Naive thymus-derived CD4-positive, alpha-beta T cell (primary cell): ENCODE measurements at regions not wholly inside any gene's neighbourhood (a gene's known extent, or its start where the extent isn't known, plus 50 kb on each side); places are given as distances from the start of the nearest gene placed in this dataset.

Source experiments
- ATAC-seq: fragments of 150-1000 bp; cut with Tn5 transposase; 2 replicates; pipeline ENCODE4 v1.10.0; 2021; ENCODE audit warnings: mild to moderate bottlenecking, moderate library complexity
- CTCF ChIA-PET: fragments of 350-600 bp; sonication (Branson Sonifier 250); formaldehyde crosslinking; loops from one replicate; lab custom pipeline; 2021; ENCODE audit warnings: antibody characterized with exemption; lab: Charles Lee
- POLR2A ChIA-PET: fragments of 350-600 bp; sonication (Branson Sonifier 250); formaldehyde crosslinking; loops from one replicate; lab custom pipeline; 2021; ENCODE audit warnings: antibody characterized with exemption, inconsistent platforms; lab: Charles Lee
- DNase-seq, 9 donors: peaks; one replicate each; pipeline versions ENCODE4 v3.0.0 to v3.0.0-alpha.2; 2020 to 2022; ENCODE audit warnings: mixed read lengths in 1 of 9
- H3K27ac ChIP-seq: one replicate; pipeline ENCODE4 v1.7.0; 2013; ENCODE audit warnings: mild to moderate bottlenecking, low read depth, low read length, moderate library complexity
- H3K27me3 ChIP-seq, 2 donors: one replicate each; pipeline ENCODE4 v1.7.0; 2013; ENCODE audit warnings: low read length in 2 of 2, mild to moderate bottlenecking in 2 of 2, moderate library complexity in 2 of 2; ENCODE audit not compliant: control insufficient read depth in 2 of 2, insufficient read depth in 2 of 2
- H3K36me3 ChIP-seq, 3 experiments: 1 replicate in 2 of 3; 2 replicates in 1 of 3; pipeline ENCODE4 v1.7.0; 2013; ENCODE audit warnings: low read length in 3 of 3, mild to moderate bottlenecking in 3 of 3, moderate library complexity in 1 of 3; ENCODE audit not compliant: insufficient read depth in 3 of 3, control insufficient read depth in 2 of 3
- H3K4me1 ChIP-seq, 2 donors: one replicate each; pipeline ENCODE4 v1.7.0; 2013; ENCODE audit warnings: low read length in 2 of 2, mild to moderate bottlenecking in 2 of 2, moderate library complexity in 1 of 2; ENCODE audit not compliant: control insufficient read depth in 2 of 2, insufficient read depth in 2 of 2
- H3K4me3 ChIP-seq: 2 replicates; pipeline ENCODE4 v1.7.0; 2013; ENCODE audit warnings: mild to moderate bottlenecking, low read length
- H3K9me3 ChIP-seq, 3 experiments: 1 replicate in 2 of 3; 2 replicates in 1 of 3; pipeline ENCODE4 v1.7.0; 2013; ENCODE audit warnings: low read length in 3 of 3; ENCODE audit not compliant: control insufficient read depth in 2 of 3
- H3K27ac Mint-ChIP-seq, 9 donors: one replicate each; pipeline ENCODE4 v1.8.0; 2020 to 2022; ENCODE audit warnings: mixed read lengths in 9 of 9, mild to moderate bottlenecking in 8 of 9, moderate library complexity in 5 of 9, inconsistent platforms in 2 of 9
- H3K27me3 Mint-ChIP-seq, 5 donors: one replicate each; pipeline ENCODE4 v1.8.0; 2021 to 2022; ENCODE audit warnings: mixed read lengths in 5 of 5, mild to moderate bottlenecking in 1 of 5
- H3K36me3 Mint-ChIP-seq, 5 donors: one replicate each; pipeline ENCODE4 v1.8.0; 2020 to 2022; ENCODE audit warnings: mixed read lengths in 5 of 5, mild to moderate bottlenecking in 3 of 5, inconsistent platforms in 1 of 5
- H3K4me1 Mint-ChIP-seq, 7 donors: one replicate each; pipeline ENCODE4 v1.8.0; 2020 to 2022; ENCODE audit warnings: mixed read lengths in 7 of 7, mild to moderate bottlenecking in 3 of 7, inconsistent platforms in 1 of 7
- H3K4me3 Mint-ChIP-seq, 10 donors: one replicate each; pipeline ENCODE4 v1.8.0; 2020 to 2022; ENCODE audit warnings: mild to moderate bottlenecking in 10 of 10, mixed read lengths in 10 of 10, moderate library complexity in 6 of 10, inconsistent platforms in 2 of 10
- H3K9me3 Mint-ChIP-seq, 11 donors: one replicate each; pipeline ENCODE4 v1.8.0; 2020 to 2022; ENCODE audit warnings: mixed read lengths in 11 of 11, mild to moderate bottlenecking in 4 of 11, inconsistent platforms in 1 of 11, moderate library complexity in 1 of 11
- intact Hi-C, 2 donors: fragments of 100-400 bp; cut with micrococcal nuclease; formaldehyde crosslinking; loops; one replicate each; pipeline ENCODE4 v1.15.1; 2023

GRCh38 chr2:117737846-117738245, 76.6 kb upstream of the DDX18 start:
- no peak overlapping the region for H3K27ac Mint-ChIP-seq
- no peak for ATAC-seq
- no peak overlapping the region for H3K4me3 ChIP-seq
- H3K4me1 Mint-ChIP-seq: no peaks in the 10 kb centered on the region
- no peaks in the 10 kb centered on the region for H3K4me1 ChIP-seq
- H3K27ac ChIP-seq: no peak overlapping the region
- H3K36me3 Mint-ChIP-seq: no peaks in the 10 kb centered on the region
- POLR2A ChIA-PET: no interaction called here
- H3K27me3 Mint-ChIP-seq: peaks cover 0 to 13% (median 11%) of the 10 kb centered on the region in 5 donors
- CTCF ChIA-PET: no interaction called here
- DNase-seq: no peak
- intact Hi-C loops: no loop called here
- no peaks in the 10 kb centered on the region for H3K27me3 ChIP-seq
- H3K9me3 Mint-ChIP-seq: peaks cover 0 to 5% (median 2%) of the 10 kb centered on the region in 11 donors
- H3K9me3 ChIP-seq: no peaks in the 10 kb centered on the region
- no peaks in the 10 kb centered on the region for H3K36me3 ChIP-seq
- no peak overlapping the region for H3K4me3 Mint-ChIP-seq

- Mint-ChIP-seq H3K36me3 (no peaks in the 10 kb centered on the region), H3K27ac (no peak overlapping the region), H3K4me3 (no peak overlapping the region), H3K4me1 (no peaks in the 10 kb centered on the region), H3K27me3 (peaks cover 0 to 13% (median 12%) of the 10 kb centered on the region in 5 donors), H3K9me3 (peaks cover 0 to 3% (median 0%) of the 10 kb centered on the region in 11 donors)
- DNase-seq: no peak
- Histone ChIP-seq H3K9me3 (no peaks in the 10 kb centered on the region), H3K4me3 (no peak overlapping the region), H3K36me3 (no peaks in the 10 kb centered on the region), H3K27ac (no peak overlapping the region), H3K27me3 (no peaks in the 10 kb centered on the region), H3K4me1 (no peaks in the 10 kb centered on the region)
- no peak for ATAC-seq
- ChIA-PET CTCF (no interaction called here), POLR2A (no interaction called here)
- intact Hi-C loops: no loop called here
Measured at GRCh38 chr2:117738991-117739839, 75.3 kb upstream of the DDX18 start.

GRCh38 chr2:117745537-117745936, 69.0 kb upstream of the DDX18 start:
- Histone ChIP-seq H3K4me3 (no peak overlapping the region), H3K27me3 (no peaks in the 10 kb centered on the region), H3K27ac (no peak overlapping the region), H3K9me3 (no peaks in the 10 kb centered on the region), H3K4me1 (no peaks in the 10 kb centered on the region), H3K36me3 (no peaks in the 10 kb centered on the region)
- DNase-seq (no peak), ATAC-seq (no peak)
- no peak overlapping the region for H3K4me3 Mint-ChIP-seq
- H3K27ac Mint-ChIP-seq: no peak overlapping the region
- peaks cover 0 to 39% (median 24%) of the 10 kb centered on the region in 5 donors for H3K27me3 Mint-ChIP-seq
- no peaks in the 10 kb centered on the region for H3K4me1 Mint-ChIP-seq
- CTCF ChIA-PET: no interaction called here
- intact Hi-C loops: no loop called here
- POLR2A ChIA-PET: no interaction called here
- no peaks in the 10 kb centered on the region for H3K36me3 Mint-ChIP-seq
- H3K9me3 Mint-ChIP-seq: peaks cover 0 to 5% (median 0%) of the 10 kb centered on the region in 11 donors

- DNase-seq (no peak), ATAC-seq (no peak)
- H3K9me3 Mint-ChIP-seq: peaks cover 0 to 16% (median 4%) of the 10 kb centered on the region in 11 donors
- H3K36me3 Mint-ChIP-seq: no peaks in the 10 kb centered on the region
- no peaks in the 10 kb centered on the region for H3K4me1 ChIP-seq
- no peaks in the 10 kb centered on the region for H3K9me3 ChIP-seq
- peaks cover 0 to 8% (median 0%) of the 10 kb centered on the region in 5 donors for H3K27me3 Mint-ChIP-seq
- H3K4me3 Mint-ChIP-seq: no peak overlapping the region
- H3K4me3 ChIP-seq: no peak overlapping the region
- H3K4me1 Mint-ChIP-seq: no peaks in the 10 kb centered on the region
- H3K27ac Mint-ChIP-seq: no peak overlapping the region
- no peaks in the 10 kb centered on the region for H3K27me3 ChIP-seq
- no peak overlapping the region for H3K27ac ChIP-seq
- intact Hi-C loops: no loop called here
- ChIA-PET POLR2A (no interaction called here), CTCF (no interaction called here)
- no peaks in the 10 kb centered on the region for H3K36me3 ChIP-seq
Measured at GRCh38 chr2:117755768-117756167, 58.7 kb upstream of the DDX18 start.

GRCh38 chr2:117760916-117761315, 53.6 kb upstream of the DDX18 start:
- Mint-ChIP-seq H3K27ac (no peak overlapping the region), H3K27me3 (peaks cover 0 to 8% (median 0%) of the 10 kb centered on the region in 5 donors), H3K4me3 (no peak overlapping the region), H3K36me3 (no peaks in the 10 kb centered on the region), H3K4me1 (no peaks in the 10 kb centered on the region), H3K9me3 (peaks cover 0 to 10% (median 0%) of the 10 kb centered on the region in 11 donors)
- DNase-seq (no peak), ATAC-seq (no peak)
- ChIA-PET POLR2A (no interaction called here), CTCF (no interaction called here)
- Histone ChIP-seq H3K4me3 (no peak overlapping the region), H3K27ac (no peak overlapping the region), H3K27me3 (no peaks in the 10 kb centered on the region), H3K4me1 (no peaks in the 10 kb centered on the region), H3K9me3 (no peaks in the 10 kb centered on the region), H3K36me3 (no peaks in the 10 kb centered on the region)
- intact Hi-C loops: no loop called here

GRCh38 chr2:117762454-117762853, 52.0 kb upstream of the DDX18 start:
- Mint-ChIP-seq H3K9me3 (peaks cover 0 to 10% (median 0%) of the 10 kb centered on the region in 11 donors), H3K27ac (no peak overlapping the region), H3K27me3 (peaks cover 0 to 7% (median 0%) of the 10 kb centered on the region in 5 donors), H3K4me1 (no peaks in the 10 kb centered on the region), H3K36me3 (no peaks in the 10 kb centered on the region), H3K4me3 (no peak overlapping the region)
- ATAC-seq (no peak), DNase-seq (no peak)
- intact Hi-C loops: no loop called here
- Histone ChIP-seq H3K4me1 (no peaks in the 10 kb centered on the region), H3K36me3 (no peaks in the 10 kb centered on the region), H3K27ac (no peak overlapping the region), H3K4me3 (no peak overlapping the region), H3K9me3 (no peaks in the 10 kb centered on the region), H3K27me3 (no peaks in the 10 kb centered on the region)
- CTCF ChIA-PET: no interaction called here
- POLR2A ChIA-PET: no interaction called here

- H3K4me3 Mint-ChIP-seq: no peak overlapping the region
- DNase-seq (no peak), ATAC-seq (no peak)
- no peaks in the 10 kb centered on the region for H3K36me3 ChIP-seq
- no peaks in the 10 kb centered on the region for H3K4me1 Mint-ChIP-seq
- no peaks in the 10 kb centered on the region for H3K4me1 ChIP-seq
- CTCF ChIA-PET: interaction anchor here (0.6 kb wide), 1 partner anchor 1041 kb away, joined by 3 read pairs; no protein-coding TSS in a partner anchor
- peaks cover 0 to 7% (median 0%) of the 10 kb centered on the region in 5 donors for H3K27me3 Mint-ChIP-seq
- no peak overlapping the region for H3K27ac ChIP-seq
- H3K4me3 ChIP-seq: no peak overlapping the region
- no peaks in the 10 kb centered on the region for H3K27me3 ChIP-seq
- intact Hi-C loops: no loop called here
- POLR2A ChIA-PET: no interaction called here
- peaks cover 0 to 15% (median 4%) of the 10 kb centered on the region in 11 donors for H3K9me3 Mint-ChIP-seq
- no peak overlapping the region for H3K27ac Mint-ChIP-seq
- no peaks in the 10 kb centered on the region for H3K9me3 ChIP-seq
- H3K36me3 Mint-ChIP-seq: no peaks in the 10 kb centered on the region
Measured at GRCh38 chr2:117763804-117764203, 50.7 kb upstream of the DDX18 start.
